NT2/D1 (cell line): ENCODE measurements at regions not wholly inside any gene's neighbourhood (a gene's known extent, or its start where the extent isn't known, plus 50 kb on each side); places are given as distances from the start of the nearest gene placed in this dataset.

Experiments
- DNase-seq: peaks from one replicate; pipeline ENCODE4 v3.0.0-alpha.2; 2011; ENCODE audit warnings: low read depth, low spot score
- H3K27me3 ChIP-seq: 2 replicates; pipeline ENCODE4 v1.6.0; 2011; ENCODE audit warnings: mild to moderate bottlenecking; ENCODE audit not compliant: insufficient read length, insufficient read depth
- H3K36me3 ChIP-seq: 2 replicates; pipeline ENCODE4 v1.6.1; 2011; ENCODE audit warnings: mild to moderate bottlenecking, low read length, mixed read lengths; ENCODE audit not compliant: insufficient read depth, insufficient read length
- H3K4me1 ChIP-seq: 2 replicates; pipeline ENCODE4 v1.5.1; 2011; ENCODE audit not compliant: insufficient read depth, insufficient read length
- H3K4me3 ChIP-seq: 2 replicates; pipeline ENCODE4 v1.5.1; 2011; ENCODE audit warnings: low read depth; ENCODE audit not compliant: insufficient read length
- H3K9ac ChIP-seq: 2 replicates; pipeline ENCODE4 v1.6.0; 2011; ENCODE audit warnings: low read depth; ENCODE audit not compliant: insufficient read length
- H3K9me3 ChIP-seq: 2 replicates; pipeline ENCODE4 v1.5.1; 2011; ENCODE audit warnings: mild to moderate bottlenecking, low read length; ENCODE audit not compliant: insufficient read depth
- SUZ12 ChIP-seq: IDR thresholded peaks from 2 replicates; pipeline ENCODE4 v1.6.1; 2011; ENCODE audit not compliant: insufficient read length, insufficient read depth; ENCODE audit errors: extremely low read depth
- YY1 ChIP-seq: IDR thresholded peaks from 2 replicates; pipeline ENCODE4 v1.6.1; 2011; ENCODE audit not compliant: insufficient read length, insufficient read depth
- ZNF274 ChIP-seq: IDR thresholded peaks from 2 replicates; pipeline ENCODE4 v1.6.1; 2011; ENCODE audit warnings: mild to moderate bottlenecking, low read depth, low read length

DNA sequence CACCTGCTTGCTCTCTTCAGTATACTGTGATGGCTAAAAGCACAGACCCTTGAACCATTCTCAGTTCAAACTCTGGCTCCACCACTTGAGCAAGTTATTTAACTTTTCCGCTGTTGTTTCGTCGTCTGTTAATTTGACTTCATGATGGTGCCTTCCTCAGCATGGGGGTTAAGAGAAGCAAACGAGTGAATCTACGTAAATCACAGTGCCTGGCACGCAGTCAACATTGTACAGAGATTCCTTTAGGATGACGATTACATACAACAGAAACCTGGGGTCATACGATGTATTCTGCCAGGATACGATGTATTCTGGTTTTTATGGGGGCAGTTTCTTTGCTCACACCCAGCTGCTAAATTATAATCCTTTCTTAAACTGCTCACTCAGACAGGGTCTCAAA is 515.6 kb downstream of the CCDC171 start:
- no peaks in the 10 kb centered on the region for H3K9me3 ChIP-seq
- DNase-seq: no peak

GRCh38 chr9:16069249-16069648 is 516.4 kb downstream of the CCDC171 start:
- Histone ChIP-seq H3K4me3 (no peak overlapping the region), H3K27me3 (no peaks in the 10 kb centered on the region), H3K4me1 (peaks cover 5% of the 10 kb centered on the region), H3K36me3 (no peaks in the 10 kb centered on the region), H3K9ac (no peak overlapping the region), H3K9me3 (no peaks in the 10 kb centered on the region)
- TF ChIP-seq ZNF274: no peak
- TF ChIP-seq YY1: no peak
- no peak for TF ChIP-seq SUZ12
- DNase-seq: no peak

More for the DNA sequence above, 515.6 kb downstream of the CCDC171 start:
- Histone ChIP-seq H3K4me1 (peaks cover 5% of the 10 kb centered on the region), H3K27me3 (no peaks in the 10 kb centered on the region), H3K9ac (no peak overlapping the region), H3K36me3 (no peaks in the 10 kb centered on the region), H3K4me3 (no peak overlapping the region)
- TF ChIP-seq SUZ12 (no peak), ZNF274 (no peak), YY1 (no peak)

DNA sequence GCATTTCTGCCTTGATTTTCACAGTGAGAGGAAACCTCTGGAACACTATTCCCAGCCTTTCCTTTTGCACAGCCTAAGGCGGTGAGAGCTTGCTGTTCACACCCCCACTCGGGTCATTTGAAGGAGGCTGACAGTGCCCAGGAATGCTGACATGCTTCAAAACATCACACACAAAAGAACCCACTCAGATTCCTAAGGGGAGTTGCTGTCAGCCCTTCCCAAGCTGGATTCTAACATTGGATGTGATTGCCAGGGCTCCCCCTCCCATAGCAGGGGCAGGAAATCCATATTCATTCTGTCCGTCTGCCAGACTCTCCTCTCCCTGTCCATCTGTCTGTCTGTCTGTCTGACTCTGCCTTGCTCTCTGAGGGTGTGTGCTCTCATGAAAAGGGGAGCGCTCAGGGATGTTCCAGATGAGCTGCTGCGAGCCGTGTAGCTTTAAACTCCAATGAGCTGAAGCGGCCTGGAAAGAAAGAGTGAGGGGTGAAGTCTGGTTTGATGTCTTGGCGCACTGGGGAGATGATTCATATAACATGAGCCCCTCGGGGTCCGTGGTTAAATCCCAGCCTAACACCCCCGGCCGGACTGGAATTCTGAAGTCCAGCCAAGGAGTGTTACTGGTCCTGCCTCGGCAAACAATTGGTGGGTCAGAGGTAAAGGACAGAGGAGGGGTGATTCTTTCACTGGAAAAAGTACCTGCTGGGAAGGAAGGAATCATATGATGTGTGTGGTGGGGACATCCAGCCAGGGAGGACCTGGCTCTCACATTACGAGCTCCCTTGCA is 517.0 kb downstream of the CCDC171 start:
- Histone ChIP-seq H3K27me3 (no peaks in the 10 kb centered on the region), H3K9ac (no peak overlapping the region), H3K36me3 (no peaks in the 10 kb centered on the region), H3K4me3 (no peak overlapping the region), H3K9me3 (no peaks in the 10 kb centered on the region), H3K4me1 (peaks cover 5% of the 10 kb centered on the region)
- TF ChIP-seq ZNF274 (no peak), YY1 (no peak), SUZ12 (no peak)
- no peak for DNase-seq

DNA sequence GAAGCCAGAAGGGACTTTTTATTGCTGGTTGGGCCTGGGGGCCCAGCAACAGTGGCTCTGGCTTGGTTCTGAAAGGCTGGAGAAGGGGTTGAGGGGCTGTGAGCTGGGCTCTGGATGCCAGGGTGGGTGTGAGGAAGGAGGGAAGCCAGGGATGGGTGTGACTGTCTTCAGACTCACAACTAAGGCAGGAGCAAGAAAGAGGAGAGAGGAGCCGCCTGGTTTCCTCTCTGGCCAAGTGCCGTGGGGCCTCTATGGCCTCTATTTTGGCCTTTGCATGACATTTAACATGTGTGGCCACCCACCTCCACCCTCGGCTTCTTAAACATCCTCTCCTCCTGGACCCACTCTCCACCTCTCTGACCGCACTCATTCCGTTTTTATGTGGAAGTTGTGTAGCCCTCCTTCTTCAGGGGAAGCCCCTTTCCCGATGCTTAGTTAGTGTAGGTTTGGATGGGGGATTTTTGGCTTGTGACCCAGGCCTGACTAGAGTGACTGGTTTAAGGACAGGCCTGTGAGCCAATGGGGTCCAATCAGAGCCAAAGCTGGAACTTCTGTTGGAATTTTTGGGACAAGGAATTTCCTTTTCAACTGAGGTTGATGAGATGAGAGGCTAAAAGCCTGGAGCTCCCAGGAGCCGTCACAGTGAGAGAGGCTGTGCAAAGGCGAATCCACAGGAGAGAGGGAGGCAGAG is 517.8 kb downstream of the CCDC171 start:
- TF ChIP-seq ZNF274: no peak
- TF ChIP-seq SUZ12: no peak
- no peak for TF ChIP-seq YY1

GRCh38 chr9:16071400-16071799 is 518.6 kb downstream of the CCDC171 start:
- Histone ChIP-seq H3K4me1 (peaks cover 5% of the 10 kb centered on the region), H3K27me3 (no peaks in the 10 kb centered on the region), H3K9ac (no peak overlapping the region), H3K9me3 (no peaks in the 10 kb centered on the region), H3K36me3 (no peaks in the 10 kb centered on the region), H3K4me3 (no peak overlapping the region)
- no peak for DNase-seq
- TF ChIP-seq ZNF274 (no peak), SUZ12 (no peak), YY1 (no peak)

More for the DNA sequence above, 517.8 kb downstream of the CCDC171 start:
- no peak overlapping the region for H3K9ac ChIP-seq
- peaks cover 5% of the 10 kb centered on the region for H3K4me1 ChIP-seq
- no peak for DNase-seq
- no peak overlapping the region for H3K4me3 ChIP-seq
- H3K36me3 ChIP-seq: no peaks in the 10 kb centered on the region
- no peaks in the 10 kb centered on the region for H3K27me3 ChIP-seq
- H3K9me3 ChIP-seq: no peaks in the 10 kb centered on the region

GRCh38 chr9:16074963-16075362 is 522.1 kb downstream of the CCDC171 start:
- DNase-seq: no peak
- H3K4me3 ChIP-seq: no peak overlapping the region
- TF ChIP-seq YY1: no peak
- no peak for TF ChIP-seq ZNF274
- no peak for TF ChIP-seq SUZ12
- no peaks in the 10 kb centered on the region for H3K27me3 ChIP-seq
- H3K9ac ChIP-seq: no peak overlapping the region
- H3K9me3 ChIP-seq: no peaks in the 10 kb centered on the region
- peaks cover under 1% of the 10 kb centered on the region for H3K4me1 ChIP-seq
- no peaks in the 10 kb centered on the region for H3K36me3 ChIP-seq

DNA sequence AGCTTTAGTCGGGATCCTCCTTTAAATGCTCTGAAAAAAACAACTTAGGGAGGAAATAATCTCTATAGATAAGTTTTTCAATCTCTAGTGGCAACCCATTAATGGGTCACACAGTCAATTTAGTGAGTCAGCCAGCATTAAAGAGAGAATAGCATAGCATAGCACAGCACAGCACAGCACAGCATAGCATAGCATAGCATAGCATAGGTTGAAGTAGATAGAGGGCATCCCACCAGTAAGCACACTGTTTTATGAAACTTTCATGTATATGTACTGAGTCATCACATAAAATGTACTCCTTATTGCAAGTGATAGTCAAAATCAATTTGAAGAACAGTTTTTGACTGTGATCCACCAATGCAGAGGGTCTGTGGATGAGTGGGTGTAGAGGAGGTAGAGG is 522.9 kb downstream of the CCDC171 start:
- DNase-seq: no peak
- no peak overlapping the region for H3K4me3 ChIP-seq
- no peak overlapping the region for H3K9ac ChIP-seq
- no peaks in the 10 kb centered on the region for H3K4me1 ChIP-seq
- no peak for TF ChIP-seq YY1
- no peaks in the 10 kb centered on the region for H3K9me3 ChIP-seq
- no peaks in the 10 kb centered on the region for H3K27me3 ChIP-seq
- no peaks in the 10 kb centered on the region for H3K36me3 ChIP-seq
